RWPE1 (cell line): ENCODE measurements at regions not wholly inside any gene's neighbourhood (a gene's known extent, or its start where the extent isn't known, plus 50 kb on each side); places are given as distances from the start of the nearest gene placed in this dataset.
"Not testable (repeated sequence)": the region's sequence is repeated elsewhere in the genome, so short reads cannot be mapped to it uniquely, and the experiment has no call there.

Experiments used
- CTCF ChIA-PET: fragments of 350-600 bp; sonication (Branson Sonifier 250); formaldehyde crosslinking; extraction: SDS; loops from one replicate; lab custom pipeline; 2021; lab: Yijun Ruan, JAX
- POLR2A ChIA-PET: fragments of 400-600 bp; formaldehyde crosslinking; extraction: SDS; loops from one replicate; lab custom pipeline; 2020; ENCODE audit warnings: antibody characterized with exemption; ENCODE audit not compliant: low non-redundant PET; lab: Yijun Ruan, JAX
- DNase-seq: peaks from one replicate; pipeline ENCODE4 v3.0.0; 2012; ENCODE audit warnings: low spot score
- H3K27ac ChIP-seq: fragments of 450-650 bp; 2 replicates; pipeline ENCODE4 v1.5.1; 2017
- CTCF ChIP-seq: fragments of 450-650 bp; conservative IDR thresholded peaks from 2 replicates; pipeline ENCODE4 v1.5.1; 2017; ENCODE audit warnings: low read depth, mild to moderate bottlenecking

GRCh38 chr13:83440465-83440864 is 441.8 kb downstream of the SLITRK1 start:
- ChIA-PET CTCF (no interaction called here), POLR2A (no interaction called here)
- no peak overlapping the region for H3K27ac ChIP-seq
- TF ChIP-seq CTCF: no peak
- DNase-seq: no peak

GRCh38 chr13:83439464-83439863 is 442.8 kb downstream of the SLITRK1 start:
- DNase-seq, H3K27ac ChIP-seq, POLR2A ChIA-PET, CTCF ChIA-PET: not testable (repeated sequence)

- CTCF ChIA-PET: no interaction called here
- POLR2A ChIA-PET: no interaction called here
- no peak for TF ChIP-seq CTCF
- H3K27ac ChIP-seq: no peak overlapping the region
- DNase-seq: no peak
Observed at GRCh38 chr13:83423861-83424260, 458.4 kb downstream of the SLITRK1 start.

- no peak for DNase-seq
- ChIA-PET CTCF (no interaction called here), POLR2A (no interaction called here)
- TF ChIP-seq CTCF: no peak
- no peak overlapping the region for H3K27ac ChIP-seq
Observed at GRCh38 chr13:83423381-83423780, 458.9 kb downstream of the SLITRK1 start.

- CTCF ChIA-PET: interaction anchor here (0.6 to 0.7 kb wide), 2 partner anchors 323 to 396 kb away, joined by 4 to 6 read pairs; no protein-coding TSS in a partner anchor
- no peak for DNase-seq
- POLR2A ChIA-PET: no interaction called here
- TF ChIP-seq CTCF: no peak
- H3K27ac ChIP-seq: no peak overlapping the region
Observed at GRCh38 chr13:83414393-83414792, 467.9 kb downstream of the SLITRK1 start.

GRCh38 chr13:83386609-83387008 is 495.7 kb downstream of the SLITRK1 start:
- DNase-seq: no peak
- no peak for TF ChIP-seq CTCF
- CTCF ChIA-PET: interaction anchor here (0.7 kb wide), 1 partner anchor 516 kb away, joined by 3 read pairs; no protein-coding TSS in a partner anchor
- POLR2A ChIA-PET: no interaction called here
- H3K27ac ChIP-seq: no peak overlapping the region

- ChIA-PET POLR2A (no interaction called here), CTCF (interaction anchor here (0.6 kb wide), 1 partner anchor 1251 kb away, joined by 4 read pairs; no protein-coding TSS in a partner anchor)
- H3K27ac ChIP-seq: no peak overlapping the region
- no peak for TF ChIP-seq CTCF
- DNase-seq: no peak
Observed at GRCh38 chr13:83378908-83379307, 503.4 kb downstream of the SLITRK1 start.
